ENCODE measurements at regions not wholly inside any gene's neighbourhood (a gene's known extent, or its start where the extent isn't known, plus 50 kb on each side); places are given as distances from the start of the nearest gene placed in this dataset.

GRCh38 chr13:64057372-64058020 is 2641.8 kb upstream of the PCDH20 start:
- H3K9ac ChIP-seq (ENCODE audit: low read depth, low read length, poor library complexity, severe bottlenecking): peak overlapping the region; percentile 75
- H3K4me1 ChIP-seq (ENCODE audit: insufficient read depth, low read length, poor library complexity, severe bottlenecking): peaks cover 92% of the 10 kb centered on the region
- H4K20me1 ChIP-seq (ENCODE audit: insufficient read depth, low read length, poor library complexity, severe bottlenecking): no peaks in the 10 kb centered on the region
- no peaks in the 10 kb centered on the region for H3K9me2 ChIP-seq (replicated peaks; ENCODE audit: low read depth, low read length)
- peaks cover 17% of the 10 kb centered on the region; the same call in 1 of the 2 replicates for H3F3A ChIP-seq (ENCODE audit: low read depth)
- no peaks in the 10 kb centered on the region for H3K27me3 ChIP-seq (ENCODE audit: insufficient read depth, low read length, poor library complexity, severe bottlenecking)
- H3K79me2 ChIP-seq (ENCODE audit: insufficient read depth, low read length): no peaks in the 10 kb centered on the region
- peak overlapping the region; percentile 43 for H3K4me2 ChIP-seq (ENCODE audit: low read depth, low read length, poor library complexity, severe bottlenecking)
- H3K9me3 ChIP-seq (ENCODE audit: insufficient read depth, low read depth, low read length): no peaks in the 10 kb centered on the region; the same call in 1 of the 2 replicates
- TF ChIP-seq CTCF (conservative IDR thresholded peaks at IDR 0.05; ENCODE audit: low read length) (no peak), EZH2phosphoT487 (IDR thresholded peaks at IDR 0.05; ENCODE audit: borderline replicate concordance) (no peak)
- peak overlapping the region; percentile 9 for H3K4me3 ChIP-seq (ENCODE audit: low read length, poor library complexity, severe bottlenecking)
- H3K36me3 ChIP-seq (ENCODE audit: insufficient read depth, low read length): no peaks in the 10 kb centered on the region
- peak overlapping the region; percentile 11; the same call in 1 of the 2 replicates for H2AFZ ChIP-seq (ENCODE audit: low read length)

- Histone ChIP-seq H3K4me1 (ENCODE audit: insufficient read depth, low read length, poor library complexity, severe bottlenecking) (peaks cover 70% of the 10 kb centered on the region), H3K79me2 (ENCODE audit: insufficient read depth, low read length) (no peaks in the 10 kb centered on the region), H2AFZ (ENCODE audit: low read length) (no peak overlapping the region), H3K9ac (ENCODE audit: low read depth, low read length, poor library complexity, severe bottlenecking) (peak overlapping the region; percentile 75), H3F3A (ENCODE audit: low read depth) (peaks cover 13% of the 10 kb centered on the region; the same call in 1 of the 2 replicates), H3K27me3 (ENCODE audit: insufficient read depth, low read length, poor library complexity, severe bottlenecking) (no peaks in the 10 kb centered on the region), H3K9me2 (replicated peaks; ENCODE audit: low read depth, low read length) (no peaks in the 10 kb centered on the region), H3K36me3 (ENCODE audit: insufficient read depth, low read length) (no peaks in the 10 kb centered on the region), H3K4me2 (ENCODE audit: low read depth, low read length, poor library complexity, severe bottlenecking) (peak overlapping the region; percentile 71), H4K20me1 (ENCODE audit: insufficient read depth, low read length, poor library complexity, severe bottlenecking) (no peaks in the 10 kb centered on the region), H3K4me3 (ENCODE audit: low read length, poor library complexity, severe bottlenecking) (peak overlapping the region; percentile 59), H3K9me3 (ENCODE audit: insufficient read depth, low read depth, low read length) (peaks cover 10% of the 10 kb centered on the region; the same call in 1 of the 2 replicates)
- TF ChIP-seq CTCF (conservative IDR thresholded peaks at IDR 0.05; ENCODE audit: low read length): no peak
- TF ChIP-seq EZH2phosphoT487 (IDR thresholded peaks at IDR 0.05; ENCODE audit: borderline replicate concordance): no peak
These were observed 2638.7 kb upstream of the PCDH20 start for GRCh38 chr13:64054321-64054720.

GRCh38 chr13:64052521-64052920 is 2636.9 kb upstream of the PCDH20 start:
- no peaks in the 10 kb centered on the region for H3K36me3 ChIP-seq (ENCODE audit: insufficient read depth, low read length)
- peaks cover 54% of the 10 kb centered on the region for H3K4me1 ChIP-seq (ENCODE audit: insufficient read depth, low read length, poor library complexity, severe bottlenecking)
- H3K9me2 ChIP-seq (replicated peaks; ENCODE audit: low read depth, low read length): no peaks in the 10 kb centered on the region
- no peak overlapping the region for H2AFZ ChIP-seq (ENCODE audit: low read length)
- H3K79me2 ChIP-seq (ENCODE audit: insufficient read depth, low read length): no peaks in the 10 kb centered on the region
- peak overlapping the region; percentile 57 for H3K4me3 ChIP-seq (ENCODE audit: low read length, poor library complexity, severe bottlenecking)
- H3F3A ChIP-seq (ENCODE audit: low read depth): peaks cover 6% of the 10 kb centered on the region; the same call in 1 of the 2 replicates
- H3K27me3 ChIP-seq (ENCODE audit: insufficient read depth, low read length, poor library complexity, severe bottlenecking): no peaks in the 10 kb centered on the region
- H3K9me3 ChIP-seq (ENCODE audit: insufficient read depth, low read depth, low read length): peaks cover 10% of the 10 kb centered on the region; the same call in 1 of the 2 replicates
- peak overlapping the region; percentile 71 for H3K4me2 ChIP-seq (ENCODE audit: low read depth, low read length, poor library complexity, severe bottlenecking)
- H3K9ac ChIP-seq (ENCODE audit: low read depth, low read length, poor library complexity, severe bottlenecking): peak overlapping the region; percentile 75
- no peak for TF ChIP-seq EZH2phosphoT487 (IDR thresholded peaks at IDR 0.05; ENCODE audit: borderline replicate concordance)
- TF ChIP-seq CTCF (conservative IDR thresholded peaks at IDR 0.05; ENCODE audit: low read length): peak; percentile 58
- no peaks in the 10 kb centered on the region for H4K20me1 ChIP-seq (ENCODE audit: insufficient read depth, low read length, poor library complexity, severe bottlenecking)

Data from Loucy (cell line).